ENCODE measurements at regions not wholly inside any gene's neighbourhood (a gene's known extent, or its start where the extent isn't known, plus 50 kb on each side); places are given as distances from the start of the nearest gene placed in this dataset.

DNA sequence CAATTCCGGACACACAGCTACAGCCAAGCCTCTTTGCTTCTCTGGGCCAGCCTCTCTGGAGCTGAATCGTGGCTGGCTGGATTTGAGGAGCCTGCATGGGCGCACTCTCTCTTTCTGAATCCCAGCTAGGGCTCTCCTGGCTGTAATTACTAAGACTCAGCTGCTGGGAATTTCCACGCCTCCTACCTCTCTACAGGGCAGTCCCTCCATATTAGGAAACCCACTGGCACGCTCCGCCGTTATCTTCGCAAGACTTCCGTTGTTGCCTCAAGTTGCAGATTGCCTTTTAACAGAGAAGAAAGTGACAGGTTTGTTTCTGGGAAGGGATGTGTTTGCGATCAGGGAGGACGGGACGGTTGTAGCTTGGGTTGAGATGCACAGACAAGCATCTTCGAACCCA is 188.4 kb upstream of the NLRP1 start:
- no peak for TF ChIP-seq CTCF (IDR thresholded peaks at IDR 0.05; ENCODE audit: borderline replicate concordance, extremely low read depth, insufficient read depth)
- no peaks in the 10 kb centered on the region for H3K36me3 ChIP-seq (ENCODE audit: control insufficient read depth in 2 of 3, insufficient read depth in 3 of 3, low read length in 3 of 3)
- H3K4me1 ChIP-seq (ENCODE audit: control insufficient read depth in 2 of 3, insufficient read depth in 2 of 3, low read depth in 1 of 3, low read length in 3 of 3): peaks cover 0 to 4% (median 0%) of the 10 kb centered on the region in 3 donors
- intact Hi-C loops (cut with DNase I): no loop called here
- H3K27ac ChIP-seq (ENCODE audit: low read depth in 2 of 2, low read length in 2 of 2): no peak overlapping the region
- H3K4me3 ChIP-seq (ENCODE audit: low read length in 3 of 3): no peak overlapping the region
- H3K9ac ChIP-seq (ENCODE audit: low read length in 3 of 3): no peak overlapping the region
- no peak for DNase-seq
- H3K27me3 ChIP-seq (ENCODE audit: control insufficient read depth, insufficient read depth, low read length): no peaks in the 10 kb centered on the region
- FAIRE-seq: no peak
- no peaks in the 10 kb centered on the region for H3K9me3 ChIP-seq (ENCODE audit: control insufficient read depth in 2 of 3, insufficient read depth in 1 of 3, low read length in 3 of 3)

DNA sequence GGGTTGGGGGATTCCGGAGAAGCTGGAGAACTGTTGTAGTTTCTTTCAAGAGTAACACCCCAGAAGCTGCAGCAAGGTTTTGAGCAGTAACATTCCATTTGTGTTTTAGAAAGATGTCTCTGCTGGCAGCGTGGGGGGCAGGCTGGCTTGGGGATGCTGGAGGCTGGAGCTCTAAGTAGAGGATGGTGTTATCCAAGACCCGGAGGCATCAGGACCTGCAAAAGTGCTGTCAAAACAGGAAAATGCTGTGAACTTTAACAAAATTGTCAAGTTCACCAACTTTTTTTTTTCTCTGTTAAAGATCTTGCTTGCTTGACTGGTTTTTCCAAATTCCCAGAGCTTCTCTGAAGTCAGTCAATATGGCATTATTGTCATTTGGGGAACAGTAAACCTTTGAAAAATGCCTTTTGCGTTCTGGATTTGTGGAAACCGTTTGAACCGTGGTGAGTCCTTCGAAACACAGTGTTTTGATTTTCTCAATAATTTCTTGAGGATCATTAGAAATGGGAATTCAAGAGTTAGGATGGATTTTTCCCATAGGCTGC is 189.6 kb upstream of the NLRP1 start:
- intact Hi-C loops (cut with DNase I): no loop called here
- Histone ChIP-seq H3K9ac (ENCODE audit: low read length in 3 of 3) (no peak overlapping the region), H3K4me1 (ENCODE audit: control insufficient read depth in 2 of 3, insufficient read depth in 2 of 3, low read depth in 1 of 3, low read length in 3 of 3) (peaks cover 0 to 4% (median 0%) of the 10 kb centered on the region in 3 donors), H3K9me3 (ENCODE audit: control insufficient read depth in 2 of 3, insufficient read depth in 1 of 3, low read length in 3 of 3) (no peaks in the 10 kb centered on the region), H3K36me3 (ENCODE audit: control insufficient read depth in 2 of 3, insufficient read depth in 3 of 3, low read length in 3 of 3) (no peaks in the 10 kb centered on the region), H3K27ac (ENCODE audit: low read depth in 2 of 2, low read length in 2 of 2) (no peak overlapping the region), H3K4me3 (ENCODE audit: low read length in 3 of 3) (no peak overlapping the region), H3K27me3 (ENCODE audit: control insufficient read depth, insufficient read depth, low read length) (no peaks in the 10 kb centered on the region)
- TF ChIP-seq CTCF (IDR thresholded peaks at IDR 0.05; ENCODE audit: borderline replicate concordance, extremely low read depth, insufficient read depth): no peak
- DNase-seq: no peak
- FAIRE-seq: no peak

- Histone ChIP-seq H3K27ac (ENCODE audit: low read depth in 2 of 2, low read length in 2 of 2) (no peak overlapping the region), H3K4me3 (ENCODE audit: low read length in 3 of 3) (no peak overlapping the region), H3K4me1 (ENCODE audit: control insufficient read depth in 2 of 3, insufficient read depth in 2 of 3, low read depth in 1 of 3, low read length in 3 of 3) (peaks cover 0 to 4% (median 0%) of the 10 kb centered on the region in 3 donors), H3K9me3 (ENCODE audit: control insufficient read depth in 2 of 3, insufficient read depth in 1 of 3, low read length in 3 of 3) (no peaks in the 10 kb centered on the region), H3K36me3 (ENCODE audit: control insufficient read depth in 2 of 3, insufficient read depth in 3 of 3, low read length in 3 of 3) (no peaks in the 10 kb centered on the region), H3K9ac (ENCODE audit: low read length in 3 of 3) (no peak overlapping the region), H3K27me3 (ENCODE audit: control insufficient read depth, insufficient read depth, low read length) (no peaks in the 10 kb centered on the region)
- intact Hi-C loops (cut with DNase I): no loop called here
- FAIRE-seq (no peak), DNase-seq (peak in 1 of 5 donors; percentile 35)
- no peak for TF ChIP-seq CTCF (IDR thresholded peaks at IDR 0.05; ENCODE audit: borderline replicate concordance, extremely low read depth, insufficient read depth)
Measured at GRCh38 chr17:5775098-5775497, 190.8 kb upstream of the NLRP1 start.

- TF ChIP-seq CTCF (IDR thresholded peaks at IDR 0.05; ENCODE audit: borderline replicate concordance, extremely low read depth, insufficient read depth): no peak
- Histone ChIP-seq H3K4me1 (ENCODE audit: control insufficient read depth in 2 of 3, insufficient read depth in 2 of 3, low read depth in 1 of 3, low read length in 3 of 3) (peaks cover 0 to 3% (median 2%) of the 10 kb centered on the region in 3 donors), H3K4me3 (ENCODE audit: low read length in 3 of 3) (no peak overlapping the region), H3K27ac (ENCODE audit: low read depth in 2 of 2, low read length in 2 of 2) (no peak overlapping the region), H3K9ac (ENCODE audit: low read length in 3 of 3) (no peak overlapping the region), H3K36me3 (ENCODE audit: control insufficient read depth in 2 of 3, insufficient read depth in 3 of 3, low read length in 3 of 3) (no peaks in the 10 kb centered on the region), H3K27me3 (ENCODE audit: control insufficient read depth, insufficient read depth, low read length) (no peaks in the 10 kb centered on the region), H3K9me3 (ENCODE audit: control insufficient read depth in 2 of 3, insufficient read depth in 1 of 3, low read length in 3 of 3) (peaks cover 0 to 15% (median 4%) of the 10 kb centered on the region in 3 donors)
- FAIRE-seq: no peak
- DNase-seq: no peak
- intact Hi-C loops (cut with DNase I): no loop called here
Measured at GRCh38 chr17:5780476-5780875, 196.2 kb upstream of the NLRP1 start.

Data from kidney (tissue), 13 donors.